CD14-positive monocyte (primary cell): ENCODE measurements at regions not wholly inside any gene's neighbourhood (a gene's known extent, or its start where the extent isn't known, plus 50 kb on each side); places are given as distances from the start of the nearest gene placed in this dataset.

ENCODE experiments used
- DNase-seq, 3 donors: peaks; one replicate each; pipeline ENCODE4 v3.0.0-alpha.2; 2011 to 2022
- H2AFZ ChIP-seq: 2 replicates; pipeline ENCODE4 v1.6.0; 2012; ENCODE audit warnings: mild to moderate bottlenecking, low read depth, low read length, inconsistent platforms; ENCODE audit not compliant: insufficient read depth, poor library complexity, severe bottlenecking
- H3K27ac ChIP-seq, 2 donors: 1 replicate in 1 of 2; 2 replicates in 1 of 2; pipeline ENCODE4 v1.5.1; 2012 to 2013; ENCODE audit warnings: low read length in 2 of 2, control low read depth in 1 of 2, inconsistent platforms in 1 of 2, low read depth in 1 of 2, mild to moderate bottlenecking in 1 of 2
- H3K27me3 ChIP-seq, 2 donors: one replicate each; pipeline versions ENCODE4 v1.6.0 to v1.6.1; 2011 to 2013; ENCODE audit warnings: low read length in 2 of 2; ENCODE audit not compliant: control insufficient read depth in 2 of 2, insufficient read depth in 2 of 2
- H3K36me3 ChIP-seq, 2 donors: replicated peaks in 1 of 2; 1 replicate in 1 of 2; 2 replicates in 1 of 2; pipeline versions ENCODE4 v1.5.1 to v1.6.1; 2012 to 2013; ENCODE audit warnings: low read length in 2 of 2, control low read depth in 1 of 2, inconsistent platforms in 1 of 2, mild to moderate bottlenecking in 1 of 2; ENCODE audit not compliant: insufficient read depth in 2 of 2, control insufficient read depth in 1 of 2
- H3K4me1 ChIP-seq, 2 donors: 1 replicate in 1 of 2; 2 replicates in 1 of 2; pipeline versions ENCODE4 v1.5.1 to v1.6.1; 2012 to 2013; ENCODE audit warnings: low read length in 2 of 2, control low read depth in 1 of 2, inconsistent platforms in 1 of 2, mild to moderate bottlenecking in 1 of 2, moderate library complexity in 1 of 2; ENCODE audit not compliant: insufficient read depth in 2 of 2, control insufficient read depth in 1 of 2
- H3K4me2 ChIP-seq: replicated peaks from 2 replicates; pipeline ENCODE3; 2012; ENCODE audit warnings: low read length, moderate library complexity, mild to moderate bottlenecking; ENCODE audit not compliant: poor library complexity, severe bottlenecking; ENCODE audit errors: extremely low read depth
- H3K4me3 ChIP-seq, 3 experiments: fragments of 200-600 bp in 1 of 3; sonication (generic) in 1 of 3; replicated peaks in 1 of 3; 1 replicate in 2 of 3; 2 replicates in 1 of 3; pipeline ENCODE4 v1.5.1; 2011 to 2013; ENCODE audit warnings: low read length in 3 of 3, mild to moderate bottlenecking in 3 of 3, control low read depth in 2 of 3, low read depth in 2 of 3, inconsistent platforms in 1 of 3, moderate library complexity in 1 of 3
- H3K79me2 ChIP-seq: 2 replicates; pipeline ENCODE4 v1.6.0; 2012; ENCODE audit warnings: mild to moderate bottlenecking, control low read depth, inconsistent platforms, low read length, moderate library complexity; ENCODE audit not compliant: insufficient read depth
- H3K9ac ChIP-seq: 2 replicates; pipeline ENCODE4 v1.6.0; 2017; ENCODE audit warnings: low read length, mild to moderate bottlenecking; ENCODE audit not compliant: insufficient read depth, poor library complexity, severe bottlenecking
- H3K9me3 ChIP-seq, 2 donors: replicated peaks in 1 of 2; 1 replicate in 1 of 2; 2 replicates in 1 of 2; pipeline versions ENCODE4 v1.5.1 to v1.6.1; 2012 to 2013; ENCODE audit warnings: low read length in 2 of 2, control low read depth in 1 of 2; ENCODE audit not compliant: control insufficient read depth in 1 of 2, insufficient read depth in 1 of 2
- H4K20me1 ChIP-seq: 2 replicates; pipeline ENCODE4 v1.6.0; 2012; ENCODE audit warnings: mild to moderate bottlenecking, low read length, control low read depth, moderate library complexity; ENCODE audit not compliant: insufficient read depth
- H3K27ac Mint-ChIP-seq, 7 donors: one replicate each; pipeline ENCODE4 v1.8.0; 2020; ENCODE audit warnings: mild to moderate bottlenecking in 7 of 7, mixed read lengths in 7 of 7, moderate library complexity in 6 of 7, inconsistent platforms in 2 of 7
- H3K27me3 Mint-ChIP-seq, 3 donors: one replicate each; pipeline ENCODE4 v1.8.0; 2021 to 2022; ENCODE audit warnings: low read depth in 3 of 3, mild to moderate bottlenecking in 3 of 3, mixed read lengths in 3 of 3, moderate library complexity in 3 of 3, inconsistent platforms in 1 of 3
- H3K36me3 Mint-ChIP-seq, 2 donors: one replicate each; pipeline ENCODE4 v1.8.0; 2020; ENCODE audit warnings: mixed read lengths in 2 of 2, inconsistent platforms in 1 of 2, mild to moderate bottlenecking in 1 of 2
- H3K4me1 Mint-ChIP-seq: one replicate; pipeline ENCODE4 v1.8.0; 2020; ENCODE audit warnings: mild to moderate bottlenecking, mixed read lengths
- H3K4me3 Mint-ChIP-seq, 2 donors: one replicate each; pipeline ENCODE4 v1.8.0; 2020; ENCODE audit warnings: mild to moderate bottlenecking in 2 of 2, mixed read lengths in 2 of 2, moderate library complexity in 1 of 2
- H3K9me3 Mint-ChIP-seq, 7 donors: one replicate each; pipeline ENCODE4 v1.8.0; 2020 to 2022; ENCODE audit warnings: mixed read lengths in 7 of 7, mild to moderate bottlenecking in 6 of 7, moderate library complexity in 6 of 7, inconsistent platforms in 2 of 7
- WGBS: methylation state at CpG from one replicate; pipeline ENCODE4 v1.1.5; 2013; ENCODE audit warnings: missing lambda C conversion rate; ENCODE audit not compliant: insufficient coverage; 5-methylcytosine and 5-hydroxymethylcytosine counted together
- intact Hi-C, 2 donors: fragments of 100-400 bp; cut with micrococcal nuclease; formaldehyde crosslinking; loops; one replicate each; pipeline versions ENCODE4 v1.15.0 to v1.15.1; 2023
- TF ChIP-seq, protein P1 (sequence below): fragments of 200-600 bp; IDR thresholded peaks from one replicate; pipeline ENCODE4 v1.8.0; 2022; ENCODE audit warnings: antibody characterized with exemption, mild to moderate bottlenecking

DNA sequence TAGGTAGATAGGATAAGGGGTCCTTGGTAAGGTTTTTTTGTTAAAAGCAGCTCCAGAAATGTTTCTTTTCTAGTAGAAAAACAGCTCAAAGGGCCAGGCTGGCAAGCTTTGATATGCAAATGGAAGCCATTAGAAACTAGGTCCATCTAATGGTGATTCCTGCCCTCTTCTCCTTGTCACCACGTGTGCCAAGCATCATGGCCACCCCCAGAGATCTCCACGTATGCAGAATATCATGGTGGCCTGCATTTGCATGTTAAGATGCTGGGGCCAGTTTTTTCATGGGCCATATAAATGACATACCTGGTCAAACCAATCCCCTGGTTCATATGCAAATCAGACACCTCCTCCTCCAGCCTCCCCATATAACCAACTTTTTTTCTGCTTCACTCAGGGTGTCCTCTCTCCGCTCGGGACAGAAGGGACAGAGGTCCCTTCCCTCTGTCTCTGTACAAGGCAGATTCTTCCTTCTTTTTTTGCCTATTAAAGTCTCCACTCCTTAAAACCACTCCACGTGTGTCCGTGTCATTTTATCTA, 1335.9 kb downstream of the UQCRFS1 start:
- 65% methylated on average over 6 of the region's 6 CpGs for WGBS
- H2AFZ ChIP-seq: no peak overlapping the region
- no peak overlapping the region for H3K4me3 ChIP-seq
- H3K9ac ChIP-seq: no peak overlapping the region
- intact Hi-C loops: no loop called here
- H3K79me2 ChIP-seq: no peaks in the 10 kb centered on the region
- no peak overlapping the region for H3K27ac ChIP-seq
- H4K20me1 ChIP-seq: no peaks in the 10 kb centered on the region
- no peak overlapping the region for H3K4me3 Mint-ChIP-seq
- H3K27me3 ChIP-seq: no peaks in the 10 kb centered on the region
- no peak overlapping the region for H3K4me2 ChIP-seq
- no peaks in the 10 kb centered on the region for H3K4me1 Mint-ChIP-seq
- no peak for DNase-seq
- TF ChIP-seq, protein P1, sequence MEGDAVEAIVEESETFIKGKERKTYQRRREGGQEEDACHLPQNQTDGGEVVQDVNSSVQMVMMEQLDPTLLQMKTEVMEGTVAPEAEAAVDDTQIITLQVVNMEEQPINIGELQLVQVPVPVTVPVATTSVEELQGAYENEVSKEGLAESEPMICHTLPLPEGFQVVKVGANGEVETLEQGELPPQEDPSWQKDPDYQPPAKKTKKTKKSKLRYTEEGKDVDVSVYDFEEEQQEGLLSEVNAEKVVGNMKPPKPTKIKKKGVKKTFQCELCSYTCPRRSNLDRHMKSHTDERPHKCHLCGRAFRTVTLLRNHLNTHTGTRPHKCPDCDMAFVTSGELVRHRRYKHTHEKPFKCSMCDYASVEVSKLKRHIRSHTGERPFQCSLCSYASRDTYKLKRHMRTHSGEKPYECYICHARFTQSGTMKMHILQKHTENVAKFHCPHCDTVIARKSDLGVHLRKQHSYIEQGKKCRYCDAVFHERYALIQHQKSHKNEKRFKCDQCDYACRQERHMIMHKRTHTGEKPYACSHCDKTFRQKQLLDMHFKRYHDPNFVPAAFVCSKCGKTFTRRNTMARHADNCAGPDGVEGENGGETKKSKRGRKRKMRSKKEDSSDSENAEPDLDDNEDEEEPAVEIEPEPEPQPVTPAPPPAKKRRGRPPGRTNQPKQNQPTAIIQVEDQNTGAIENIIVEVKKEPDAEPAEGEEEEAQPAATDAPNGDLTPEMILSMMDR: no peak
- H3K9me3 Mint-ChIP-seq: peaks cover 15 to 44% (median 22%) of the 10 kb centered on the region in 7 donors
- H3K36me3 Mint-ChIP-seq: no peaks in the 10 kb centered on the region
- H3K9me3 ChIP-seq: peaks cover 41 to 53% of the 10 kb centered on the region in 2 donors
- H3K36me3 ChIP-seq: no peaks in the 10 kb centered on the region
- no peaks in the 10 kb centered on the region for H3K27me3 Mint-ChIP-seq
- H3K27ac Mint-ChIP-seq: no peak overlapping the region
- H3K4me1 ChIP-seq: no peaks in the 10 kb centered on the region

- intact Hi-C loops: no loop called here
- no peaks in the 10 kb centered on the region for H4K20me1 ChIP-seq
- TF ChIP-seq, protein P1: no peak
- H3K4me3 Mint-ChIP-seq: no peak overlapping the region
- H3K27ac Mint-ChIP-seq: no peak overlapping the region
- H3K4me3 ChIP-seq: no peak overlapping the region
- 67% methylated on average over 3 of the region's 3 CpGs for WGBS
- H3K9me3 Mint-ChIP-seq: peaks cover 15 to 44% (median 22%) of the 10 kb centered on the region in 7 donors
- H3K27me3 Mint-ChIP-seq: no peaks in the 10 kb centered on the region
- DNase-seq: no peak
- H3K4me1 ChIP-seq: no peaks in the 10 kb centered on the region
- no peaks in the 10 kb centered on the region for H3K27me3 ChIP-seq
- H3K9ac ChIP-seq: no peak overlapping the region
- H2AFZ ChIP-seq: no peak overlapping the region
- H3K4me1 Mint-ChIP-seq: no peaks in the 10 kb centered on the region
- no peak overlapping the region for H3K27ac ChIP-seq
- H3K36me3 Mint-ChIP-seq: no peaks in the 10 kb centered on the region
- no peaks in the 10 kb centered on the region for H3K36me3 ChIP-seq
- H3K9me3 ChIP-seq: peaks cover 41 to 53% of the 10 kb centered on the region in 2 donors
- no peaks in the 10 kb centered on the region for H3K79me2 ChIP-seq
- no peak overlapping the region for H3K4me2 ChIP-seq
Observed at GRCh38 chr19:27876489-27876888, 1336.5 kb downstream of the UQCRFS1 start.
